Mesenchymal stem cell (in vitro differentiated cells and primary cell): ENCODE measurements at regions not wholly inside any gene's neighbourhood (a gene's known extent, or its start where the extent isn't known, plus 50 kb on each side); places are given as distances from the start of the nearest gene placed in this dataset.

Experiments
- DNase-seq: peaks from one replicate; pipeline ENCODE4 v3.0.0-alpha.2; 2013
- H2AFZ ChIP-seq: one replicate; pipeline ENCODE4 v1.6.1; 2013; ENCODE audit warnings: low read depth, mild to moderate bottlenecking, control low read depth, inconsistent platforms, low read length, moderate library complexity
- H2AK5ac ChIP-seq: 2 replicates; pipeline ENCODE4 v1.6.1; 2013; ENCODE audit warnings: low read length, moderate library complexity, mild to moderate bottlenecking, inconsistent platforms; ENCODE audit not compliant: severe bottlenecking
- H2BK120ac ChIP-seq: one replicate; pipeline ENCODE4 v1.6.1; 2013; ENCODE audit warnings: low read depth, mild to moderate bottlenecking, inconsistent platforms, low read length, moderate library complexity
- H2BK12ac ChIP-seq, 2 experiments: one replicate each; pipeline ENCODE4 v1.6.1; 2013; ENCODE audit warnings: inconsistent platforms in 2 of 2, low read length in 2 of 2, mild to moderate bottlenecking in 2 of 2, moderate library complexity in 2 of 2, control low read depth in 1 of 2
- H2BK15ac ChIP-seq: one replicate; pipeline ENCODE4 v1.6.1; 2013; ENCODE audit warnings: mild to moderate bottlenecking, low read depth, inconsistent platforms; ENCODE audit not compliant: poor library complexity, severe bottlenecking
- H2BK5ac ChIP-seq: 2 replicates; pipeline ENCODE4 v1.6.1; 2013; ENCODE audit warnings: low read depth, mild to moderate bottlenecking, low read length, control low read depth, inconsistent platforms; ENCODE audit not compliant: poor library complexity, severe bottlenecking
- H3K14ac ChIP-seq, 2 experiments: one replicate each; pipeline ENCODE4 v1.6.1; 2013; ENCODE audit warnings: inconsistent platforms in 2 of 2, low read length in 2 of 2, control low read depth in 1 of 2, mild to moderate bottlenecking in 1 of 2, moderate library complexity in 1 of 2
- H3K18ac ChIP-seq, 2 experiments: one replicate each; pipeline ENCODE4 v1.6.1; 2013; ENCODE audit warnings: inconsistent platforms in 2 of 2, low read length in 2 of 2, control low read depth in 1 of 2, low read depth in 1 of 2, mild to moderate bottlenecking in 1 of 2
- H3K23ac ChIP-seq, 2 experiments: one replicate each; pipeline ENCODE4 v1.6.1; 2013; ENCODE audit warnings: inconsistent platforms in 2 of 2, low read length in 2 of 2, mild to moderate bottlenecking in 2 of 2, moderate library complexity in 2 of 2, control low read depth in 1 of 2
- H3K27ac ChIP-seq: 2 replicates; pipeline ENCODE4 v1.5.1; 2013; ENCODE audit warnings: mild to moderate bottlenecking, moderate library complexity, low read length, control low read depth, inconsistent platforms; ENCODE audit not compliant: poor library complexity, severe bottlenecking
- H3K27me3 ChIP-seq, 2 experiments: 2 replicates each; pipeline versions ENCODE4 v1.6.1 to v1.7.0; 2013; ENCODE audit warnings: low read length in 2 of 2, mild to moderate bottlenecking in 2 of 2, moderate library complexity in 2 of 2, control low read depth in 1 of 2, inconsistent platforms in 1 of 2; ENCODE audit not compliant: control insufficient read depth in 1 of 2, insufficient read depth in 1 of 2
- H3K36me3 ChIP-seq, 2 experiments: 2 replicates each; pipeline versions ENCODE4 v1.6.1 to v1.7.0; 2013; ENCODE audit warnings: low read length in 2 of 2, control low read depth in 1 of 2, inconsistent platforms in 1 of 2, low read depth in 1 of 2, mild to moderate bottlenecking in 1 of 2; ENCODE audit not compliant: insufficient read depth in 2 of 2, control insufficient read depth in 1 of 2
- H3K4ac ChIP-seq, 2 experiments: one replicate each; pipeline ENCODE4 v1.6.1; 2013; ENCODE audit warnings: inconsistent platforms in 2 of 2, low read length in 2 of 2, mild to moderate bottlenecking in 2 of 2, moderate library complexity in 2 of 2, control low read depth in 1 of 2, low read depth in 1 of 2
- H3K4me1 ChIP-seq: 2 replicates; pipeline ENCODE4 v1.6.1; 2013; ENCODE audit warnings: low read depth, low read length, control low read depth; ENCODE audit not compliant: control insufficient read depth, insufficient read depth
- H3K4me2 ChIP-seq: 2 replicates; pipeline ENCODE4 v1.6.1; 2013; ENCODE audit warnings: low read length, mild to moderate bottlenecking, inconsistent platforms; ENCODE audit not compliant: poor library complexity, severe bottlenecking
- H3K4me3 ChIP-seq, 2 experiments: 2 replicates each; pipeline versions ENCODE4 v1.5.1 to v1.7.0; 2013; ENCODE audit warnings: low read length in 2 of 2, mild to moderate bottlenecking in 2 of 2, control low read depth in 1 of 2, low read depth in 1 of 2; ENCODE audit not compliant: insufficient read depth in 1 of 2
- H3K79me1 ChIP-seq: replicated peaks from 2 replicates; pipeline ENCODE4 v1.6.1; 2013; ENCODE audit warnings: mild to moderate bottlenecking, control low read depth, low read length, inconsistent platforms; ENCODE audit not compliant: poor library complexity, severe bottlenecking
- H3K9ac ChIP-seq: 2 replicates; pipeline ENCODE4 v1.7.0; 2013; ENCODE audit warnings: mild to moderate bottlenecking, low read length, moderate library complexity
- H3K9me3 ChIP-seq: 2 replicates; pipeline ENCODE4 v1.7.0; 2013; ENCODE audit warnings: mild to moderate bottlenecking, low read length; ENCODE audit not compliant: control insufficient read depth
- H4K8ac ChIP-seq: one replicate; pipeline ENCODE4 v1.6.1; 2013; ENCODE audit warnings: inconsistent platforms, mild to moderate bottlenecking, low read length, moderate library complexity
- H4K91ac ChIP-seq: one replicate; pipeline ENCODE4 v1.6.1; 2013; ENCODE audit warnings: mild to moderate bottlenecking, low read length, inconsistent platforms
- WGBS: methylation state at CpG from one replicate; pipeline ENCODE4 v1.1.7; 2013; ENCODE audit warnings: mixed read lengths; 5-methylcytosine and 5-hydroxymethylcytosine counted together

DNA sequence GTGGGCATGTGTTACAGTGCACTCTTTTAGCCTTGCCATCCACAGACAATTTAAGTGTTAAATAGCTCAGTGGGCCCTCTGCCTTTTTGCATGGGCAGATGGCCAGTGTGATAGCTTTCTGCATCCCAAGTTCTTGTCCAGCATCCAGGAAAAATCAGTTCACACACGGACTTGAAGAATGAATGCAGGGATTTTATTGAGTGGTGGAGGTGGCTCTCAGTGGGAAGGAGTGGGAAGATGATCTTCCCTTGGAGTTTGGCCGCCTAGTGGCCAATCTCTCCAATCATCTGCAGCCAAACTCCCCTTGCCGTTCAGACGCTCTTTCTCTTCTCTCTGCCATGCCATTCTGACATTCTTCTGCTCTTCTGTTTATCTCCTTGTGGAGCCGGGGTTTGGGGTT lies 322.4 kb upstream of the GRAMD2B start:
- no peak overlapping the region for H3K4me2 ChIP-seq
- H3K9ac ChIP-seq: no peak overlapping the region
- H2AK5ac ChIP-seq: no peak overlapping the region
- H2BK12ac ChIP-seq: no peak overlapping the region
- no peak overlapping the region for H3K18ac ChIP-seq
- no peaks in the 10 kb centered on the region for H3K9me3 ChIP-seq
- H2BK120ac ChIP-seq: no peak overlapping the region
- H3K23ac ChIP-seq: no peak overlapping the region
- no peak for DNase-seq
- H3K27me3 ChIP-seq: no peaks in the 10 kb centered on the region
- no peak overlapping the region for H4K8ac ChIP-seq
- H3K27ac ChIP-seq: no peak overlapping the region
- H3K79me1 ChIP-seq: no peaks in the 10 kb centered on the region
- no peak overlapping the region for H3K14ac ChIP-seq
- H2AFZ ChIP-seq: no peak overlapping the region
- H3K4me1 ChIP-seq: no peaks in the 10 kb centered on the region
- H3K36me3 ChIP-seq: no peaks in the 10 kb centered on the region
- no peak overlapping the region for H2BK15ac ChIP-seq
- no peak overlapping the region for H3K4me3 ChIP-seq
- no peak overlapping the region for H3K4ac ChIP-seq
- H2BK5ac ChIP-seq: no peak overlapping the region
- no peak overlapping the region for H4K91ac ChIP-seq
- 75% methylated on average over 1 of the region's 5 CpGs for WGBS

DNA sequence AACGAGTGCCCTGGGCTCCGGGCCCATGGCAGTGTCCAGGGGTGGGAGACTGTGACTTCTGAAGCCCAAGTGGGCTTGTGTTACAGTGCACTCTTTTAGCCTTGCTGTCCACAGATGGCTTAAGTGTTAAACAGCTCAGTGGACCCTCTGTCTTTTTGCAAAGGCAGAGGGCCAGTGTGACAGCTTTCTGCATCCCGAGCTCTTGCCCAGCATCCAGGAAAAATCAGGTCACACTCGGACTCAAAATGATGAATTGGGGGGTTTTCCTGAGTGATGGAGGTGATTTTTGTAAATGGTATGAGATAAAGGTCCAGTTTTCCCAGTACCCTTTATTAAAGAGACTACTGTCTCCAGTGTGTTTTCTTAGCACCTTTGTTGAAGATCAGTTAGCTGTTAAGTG lies 321.3 kb upstream of the GRAMD2B start:
- H3K4me2 ChIP-seq: no peak overlapping the region
- no peak overlapping the region for H2BK15ac ChIP-seq
- no peak for DNase-seq
- H2BK12ac ChIP-seq: no peak overlapping the region
- H3K9me3 ChIP-seq: no peaks in the 10 kb centered on the region
- no peak overlapping the region for H2AK5ac ChIP-seq
- no peak overlapping the region for H4K91ac ChIP-seq
- no peak overlapping the region for H3K4ac ChIP-seq
- no peaks in the 10 kb centered on the region for H3K36me3 ChIP-seq
- no peaks in the 10 kb centered on the region for H3K27me3 ChIP-seq
- H3K14ac ChIP-seq: no peak overlapping the region
- no peak overlapping the region for H3K27ac ChIP-seq
- no peak overlapping the region for H3K23ac ChIP-seq
- H2BK120ac ChIP-seq: no peak overlapping the region
- H3K18ac ChIP-seq: no peak overlapping the region
- 95% methylated on average over 4 of the region's 4 CpGs for WGBS
- no peaks in the 10 kb centered on the region for H3K4me1 ChIP-seq
- H3K4me3 ChIP-seq: no peak overlapping the region
- H3K9ac ChIP-seq: no peak overlapping the region
- no peak overlapping the region for H2AFZ ChIP-seq
- H4K8ac ChIP-seq: no peak overlapping the region
- no peak overlapping the region for H2BK5ac ChIP-seq
- no peaks in the 10 kb centered on the region for H3K79me1 ChIP-seq

DNA sequence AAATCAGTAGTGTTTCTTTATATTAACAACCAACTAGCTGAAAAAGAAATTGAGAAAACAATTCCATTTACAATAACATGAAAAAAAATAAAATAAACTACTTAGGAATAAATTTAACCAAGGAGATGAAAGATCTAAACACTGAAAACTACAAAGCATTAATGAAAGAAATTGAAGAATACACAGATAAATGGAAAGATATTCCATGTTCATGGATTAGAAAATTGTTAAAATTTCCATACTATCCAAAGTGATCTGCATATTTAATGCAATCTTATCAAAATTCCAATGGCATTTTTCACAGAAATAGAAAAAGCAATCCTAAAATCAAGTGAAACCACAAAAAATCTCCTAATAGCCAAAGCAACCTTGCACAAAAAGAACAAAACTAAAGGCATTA lies 320.2 kb upstream of the GRAMD2B start:
- Histone ChIP-seq H2BK5ac (no peak overlapping the region), H3K14ac (no peak overlapping the region), H2AK5ac (no peak overlapping the region), H4K8ac (no peak overlapping the region), H3K27ac (no peak overlapping the region), H2BK120ac (no peak overlapping the region), H3K4me1 (no peaks in the 10 kb centered on the region), H4K91ac (no peak overlapping the region), H3K9ac (no peak overlapping the region), H3K4me2 (no peak overlapping the region), H2BK12ac (no peak overlapping the region), H3K18ac (no peak overlapping the region), H3K4me3 (no peak overlapping the region), H3K23ac (no peak overlapping the region), H3K79me1 (no peaks in the 10 kb centered on the region), H3K9me3 (no peaks in the 10 kb centered on the region), H2BK15ac (no peak overlapping the region), H2AFZ (no peak overlapping the region), H3K27me3 (no peaks in the 10 kb centered on the region), H3K4ac (no peak overlapping the region), H3K36me3 (no peaks in the 10 kb centered on the region)
- DNase-seq: no peak

DNA sequence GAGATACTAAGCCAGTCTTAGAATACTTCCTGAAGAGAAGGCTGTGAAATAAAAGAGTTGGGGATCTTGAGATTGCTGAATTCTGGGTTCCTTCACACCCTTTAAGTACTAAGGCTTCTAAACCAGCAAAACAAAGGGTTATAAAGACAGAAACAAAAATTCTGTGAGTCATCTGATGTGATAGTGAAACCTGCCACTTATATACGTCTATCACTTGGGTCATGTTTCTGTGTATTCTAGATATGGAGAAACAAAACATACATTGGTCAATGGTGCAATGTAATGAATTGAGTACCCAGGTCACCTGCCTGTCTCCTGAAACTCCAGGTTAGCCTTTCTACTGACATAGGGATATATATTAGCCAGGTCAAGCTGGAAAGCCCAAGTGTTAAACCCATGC lies 319.3 kb upstream of the GRAMD2B start:
- Histone ChIP-seq H3K36me3 (no peaks in the 10 kb centered on the region), H4K91ac (no peak overlapping the region), H2BK12ac (no peak overlapping the region), H3K14ac (no peak overlapping the region), H3K27ac (no peak overlapping the region), H2AK5ac (no peak overlapping the region), H3K4me3 (no peak overlapping the region), H2BK120ac (no peak overlapping the region), H4K8ac (no peak overlapping the region), H3K4me1 (peaks cover 2% of the 10 kb centered on the region), H3K23ac (no peak overlapping the region), H3K27me3 (no peaks in the 10 kb centered on the region), H3K9me3 (no peaks in the 10 kb centered on the region), H2BK15ac (no peak overlapping the region), H2BK5ac (no peak overlapping the region), H3K4me2 (no peak overlapping the region), H3K79me1 (no peaks in the 10 kb centered on the region), H3K4ac (no peak overlapping the region), H3K18ac (no peak overlapping the region), H2AFZ (no peak overlapping the region), H3K9ac (no peak overlapping the region)
- no peak for DNase-seq
- 92% methylated on average over 1 of the region's 1 CpG for WGBS
